NB4 (cell line): ENCODE measurements at regions not wholly inside any gene's neighbourhood (a gene's known extent, or its start where the extent isn't known, plus 50 kb on each side); places are given as distances from the start of the nearest gene placed in this dataset.

Experiments used
- MYC ChIP-seq: IDR thresholded peaks from 2 replicates; pipeline ENCODE4 v1.6.1; 2011; ENCODE audit warnings: low read depth, low read length
- TF ChIP-seq, protein P1 (sequence below): IDR thresholded peaks from one replicate; pipeline ENCODE4 v1.5.1; 2012; ENCODE audit warnings: low read depth, low read length

DNA sequence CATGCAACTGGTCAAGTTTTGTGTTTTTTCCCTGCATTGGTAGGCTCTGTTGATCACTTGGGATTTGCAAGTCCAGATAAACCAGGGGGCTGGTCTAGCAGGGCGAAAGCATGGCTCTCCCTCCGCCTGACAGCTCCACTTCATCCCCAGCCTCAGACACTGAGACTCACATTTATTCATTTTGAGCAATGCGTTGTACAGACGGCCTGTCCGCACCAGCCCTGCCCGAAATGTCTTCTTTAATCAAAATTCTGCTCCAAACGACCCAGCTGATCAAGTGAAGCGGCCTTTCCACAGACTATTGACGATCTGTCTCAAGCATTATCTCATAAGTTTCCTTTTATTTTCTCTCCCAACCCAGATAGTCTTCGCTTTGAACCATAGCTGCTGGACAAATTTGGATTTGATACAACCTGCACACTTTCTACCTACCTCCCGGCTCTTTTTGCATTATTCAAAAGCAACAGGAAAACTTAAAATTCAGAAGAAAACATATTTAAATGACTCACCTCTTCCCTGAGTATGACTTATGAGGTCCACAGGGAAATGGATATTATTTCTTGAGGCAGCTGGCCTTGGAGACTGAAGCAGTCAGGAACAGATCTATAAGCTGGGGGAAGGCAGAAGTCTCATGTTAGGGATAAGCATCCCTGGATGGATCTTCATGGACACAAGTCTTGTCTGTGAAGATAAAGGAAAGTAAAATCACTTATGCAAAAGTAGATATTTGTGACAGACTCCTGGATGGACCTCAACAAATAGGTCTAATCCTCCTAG lies 498.9 kb upstream of the MGMT start:
- no peak for TF ChIP-seq MYC
- TF ChIP-seq, protein P1, sequence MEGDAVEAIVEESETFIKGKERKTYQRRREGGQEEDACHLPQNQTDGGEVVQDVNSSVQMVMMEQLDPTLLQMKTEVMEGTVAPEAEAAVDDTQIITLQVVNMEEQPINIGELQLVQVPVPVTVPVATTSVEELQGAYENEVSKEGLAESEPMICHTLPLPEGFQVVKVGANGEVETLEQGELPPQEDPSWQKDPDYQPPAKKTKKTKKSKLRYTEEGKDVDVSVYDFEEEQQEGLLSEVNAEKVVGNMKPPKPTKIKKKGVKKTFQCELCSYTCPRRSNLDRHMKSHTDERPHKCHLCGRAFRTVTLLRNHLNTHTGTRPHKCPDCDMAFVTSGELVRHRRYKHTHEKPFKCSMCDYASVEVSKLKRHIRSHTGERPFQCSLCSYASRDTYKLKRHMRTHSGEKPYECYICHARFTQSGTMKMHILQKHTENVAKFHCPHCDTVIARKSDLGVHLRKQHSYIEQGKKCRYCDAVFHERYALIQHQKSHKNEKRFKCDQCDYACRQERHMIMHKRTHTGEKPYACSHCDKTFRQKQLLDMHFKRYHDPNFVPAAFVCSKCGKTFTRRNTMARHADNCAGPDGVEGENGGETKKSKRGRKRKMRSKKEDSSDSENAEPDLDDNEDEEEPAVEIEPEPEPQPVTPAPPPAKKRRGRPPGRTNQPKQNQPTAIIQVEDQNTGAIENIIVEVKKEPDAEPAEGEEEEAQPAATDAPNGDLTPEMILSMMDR, result no peak
